ENCODE measurements at regions not wholly inside any gene's neighbourhood (a gene's known extent, or its start where the extent isn't known, plus 50 kb on each side); places are given as distances from the start of the nearest gene placed in this dataset.

GRCh38 chr2:204260901-204261300, 284.4 kb upstream of the PARD3B start:
- TF ChIP-seq POLR2A (IDR thresholded peaks at IDR 0.05) (no peak), CTCF (IDR thresholded peaks at IDR 0.05) (no peak), POLR2AphosphoS5 (IDR thresholded peaks at IDR 0.05) (no peak)
